Suprapubic skin (tissue), 4 donors: ENCODE measurements at regions not wholly inside any gene's neighbourhood (a gene's known extent, or its start where the extent isn't known, plus 50 kb on each side); places are given as distances from the start of the nearest gene placed in this dataset.

Experiments
- DNase-seq, 2 donors: peaks; one replicate each; pipeline ENCODE4 v3.0.0-alpha.2; 2019; ENCODE audit warnings: low spot score in 2 of 2
- H3K27ac ChIP-seq: fragments of 200-600 bp; sonication (generic); one replicate; pipeline ENCODE4 v1.5.1; 2019
- H3K27me3 ChIP-seq: fragments of 200-600 bp; sonication (generic); one replicate; pipeline ENCODE4 v1.5.1; 2019
- H3K36me3 ChIP-seq: fragments of 200-600 bp; sonication (generic); one replicate; pipeline ENCODE4 v1.5.1; 2019
- H3K4me1 ChIP-seq: fragments of 200-600 bp; sonication (generic); one replicate; pipeline ENCODE4 v1.5.1; 2019
- H3K4me3 ChIP-seq: fragments of 200-600 bp; sonication (generic); one replicate; pipeline ENCODE4 v1.5.1; 2019; ENCODE audit warnings: mild to moderate bottlenecking
- H3K9me3 ChIP-seq: fragments of 200-600 bp; sonication (generic); one replicate; pipeline ENCODE4 v1.5.1; 2019
- CTCF ChIP-seq, 2 donors: fragments of 200-600 bp in 1 of 2; fragments of 450-650 bp in 1 of 2; sonication (generic) in 1 of 2; IDR thresholded peaks; one replicate each; pipeline ENCODE4 v1.5.1; 2016 to 2019; ENCODE audit warnings: antibody characterized with exemption in 2 of 2, mild to moderate bottlenecking in 1 of 2, moderate library complexity in 1 of 2
- EP300 ChIP-seq: sonication (generic); formaldehyde crosslinking; IDR thresholded peaks from one replicate; pipeline ENCODE4 v1.6.1; 2017; ENCODE audit warnings: antibody characterized with exemption
- POLR2A ChIP-seq, 2 donors: fragments of 450-650 bp; IDR thresholded peaks; one replicate each; pipeline ENCODE4 v1.6.1; 2017; ENCODE audit warnings: antibody characterized with exemption in 2 of 2, mild to moderate bottlenecking in 2 of 2, moderate library complexity in 2 of 2
- POLR2AphosphoS5 ChIP-seq, 3 donors: sonication (generic); formaldehyde crosslinking; IDR thresholded peaks; one replicate each; pipeline ENCODE4 v1.6.1; 2017; ENCODE audit warnings: antibody characterized with exemption in 3 of 3
- WGBS: methylation state at CpG from one replicate; pipeline ENCODE4 v1.1.5; 2018; 5-methylcytosine and 5-hydroxymethylcytosine counted together

GRCh38 chr7:30232391-30232790 is 52.0 kb upstream of the ZNRF2 start:
- Histone ChIP-seq H3K27ac (no peak overlapping the region), H3K36me3 (no peaks in the 10 kb centered on the region), H3K9me3 (no peaks in the 10 kb centered on the region), H3K4me3 (no peak overlapping the region), H3K27me3 (no peaks in the 10 kb centered on the region), H3K4me1 (peaks cover 2% of the 10 kb centered on the region)
- DNase-seq = no peak
- WGBS = 88% methylated on average over 4 of the region's 4 CpGs
- TF ChIP-seq POLR2A (IDR thresholded peaks at IDR 0.05) (no peak), EP300 (no peak), POLR2AphosphoS5 (IDR thresholded peaks at IDR 0.05) (no peak), CTCF (IDR thresholded peaks at IDR 0.05) (no peak)
